Hepatocyte (in vitro differentiated cells): ENCODE measurements at regions not wholly inside any gene's neighbourhood (a gene's known extent, or its start where the extent isn't known, plus 50 kb on each side); places are given as distances from the start of the nearest gene placed in this dataset.

ENCODE experiments used
- DNase-seq: peaks from one replicate; pipeline ENCODE4 v3.0.0-alpha.2; 2016; ENCODE audit warnings: low spot score
- H2AFZ ChIP-seq: fragments of 200-600 bp; sonication (generic); 2 replicates; pipeline ENCODE4 v1.6.0; 2016; ENCODE audit warnings: antibody characterized with exemption, mild to moderate bottlenecking
- H3K27ac ChIP-seq: fragments of 200-600 bp; sonication (generic); 2 replicates; pipeline ENCODE4 v1.5.1; 2016; ENCODE audit warnings: mild to moderate bottlenecking
- H3K27me3 ChIP-seq: fragments of 200-600 bp; sonication (generic); 2 replicates; pipeline ENCODE4 v1.6.1; 2016
- H3K36me3 ChIP-seq: fragments of 200-600 bp; sonication (generic); replicated peaks from 2 replicates; pipeline ENCODE4 v1.5.1; 2016; ENCODE audit warnings: low read depth; ENCODE audit not compliant: insufficient read depth
- H3K4me1 ChIP-seq: fragments of 200-600 bp; sonication (generic); 2 replicates; pipeline ENCODE4 v1.5.1; 2016; ENCODE audit warnings: mild to moderate bottlenecking, moderate library complexity; ENCODE audit not compliant: insufficient read depth
- H3K4me2 ChIP-seq: fragments of 200-600 bp; sonication (generic); 2 replicates; pipeline ENCODE4 v1.6.0; 2016
- H3K4me3 ChIP-seq: fragments of 200-600 bp; sonication (generic); 2 replicates; pipeline ENCODE4 v1.5.1; 2016; ENCODE audit warnings: mild to moderate bottlenecking
- H3K79me2 ChIP-seq: fragments of 200-600 bp; sonication (generic); 2 replicates; pipeline ENCODE4 v1.6.0; 2017; ENCODE audit warnings: mild to moderate bottlenecking
- H3K9me2 ChIP-seq: fragments of 200-600 bp; sonication (generic); replicated peaks from 2 replicates; pipeline ENCODE4 v1.6.0; 2017; ENCODE audit warnings: mild to moderate bottlenecking; ENCODE audit not compliant: insufficient read depth
- H3K9me3 ChIP-seq: fragments of 200-600 bp; sonication (generic); 2 replicates; pipeline ENCODE4 v1.5.1; 2016; ENCODE audit warnings: low read depth, mild to moderate bottlenecking
- H4K20me1 ChIP-seq: fragments of 200-600 bp; sonication (generic); 2 replicates; pipeline ENCODE4 v1.6.0; 2016; ENCODE audit warnings: mild to moderate bottlenecking; ENCODE audit not compliant: insufficient read depth, poor library complexity, severe bottlenecking
- CTCF ChIP-seq: fragments of 200-600 bp; sonication (generic); IDR thresholded peaks from 2 replicates; pipeline ENCODE4 v1.5.1; 2016; ENCODE audit warnings: antibody characterized with exemption, mild to moderate bottlenecking; ENCODE audit not compliant: poor library complexity
- EZH2 ChIP-seq: fragments of 200-600 bp; sonication (generic); IDR thresholded peaks from 2 replicates; pipeline ENCODE4 v1.6.1; 2016; ENCODE audit warnings: antibody characterized with exemption, mild to moderate bottlenecking, borderline replicate concordance
- EZH2phosphoT487 ChIP-seq: fragments of 200-600 bp; sonication (generic); IDR thresholded peaks from one replicate; pipeline ENCODE4 v1.6.1; 2018; ENCODE audit warnings: antibody characterized with exemption, mild to moderate bottlenecking, low read depth, moderate library complexity; ENCODE audit not compliant: unreplicated experiment, severe bottlenecking
- WGBS: methylation state at CpG from one replicate; pipeline ENCODE4 v1.1.6; 2016; ENCODE audit warnings: low lambda C conversion rate; ENCODE audit errors: missing lambda C conversion rate; 5-methylcytosine and 5-hydroxymethylcytosine counted together

- TF ChIP-seq EZH2 (no peak), CTCF (no peak), EZH2phosphoT487 (no peak)
- no peaks in the 10 kb centered on the region for H3K36me3 ChIP-seq
- H3K27me3 ChIP-seq, result no peaks in the 10 kb centered on the region
Observed at GRCh38 chr18:53639687-53640086, 584.8 kb downstream of the MBD2 start.

GRCh38 chr18:53629337-53629736 lies 595.1 kb downstream of the MBD2 start:
- H3K4me1 ChIP-seq, result no peaks in the 10 kb centered on the region
- no peak for DNase-seq
- no peaks in the 10 kb centered on the region for H4K20me1 ChIP-seq
- H3K27me3 ChIP-seq, result no peaks in the 10 kb centered on the region
- H3K9me2 ChIP-seq, result no peaks in the 10 kb centered on the region
- TF ChIP-seq EZH2phosphoT487, result no peak
- no peak for TF ChIP-seq CTCF
- no peak for TF ChIP-seq EZH2
- H2AFZ ChIP-seq, result no peak overlapping the region
- H3K4me2 ChIP-seq, result no peak overlapping the region
- H3K79me2 ChIP-seq, result no peaks in the 10 kb centered on the region
- 92% methylated on average over 1 of the region's 1 CpG for WGBS
- no peaks in the 10 kb centered on the region for H3K36me3 ChIP-seq
- no peaks in the 10 kb centered on the region for H3K9me3 ChIP-seq
- H3K4me3 ChIP-seq, result no peak overlapping the region
- H3K27ac ChIP-seq, result no peak overlapping the region

More at GRCh38 chr18:53639687-53640086, 584.8 kb downstream of the MBD2 start:
- Histone ChIP-seq H3K4me1 (no peaks in the 10 kb centered on the region), H3K79me2 (no peaks in the 10 kb centered on the region), H3K27ac (no peak overlapping the region), H4K20me1 (no peaks in the 10 kb centered on the region), H3K9me3 (no peaks in the 10 kb centered on the region), H2AFZ (no peak overlapping the region), H3K9me2 (no peaks in the 10 kb centered on the region), H3K4me3 (no peak overlapping the region), H3K4me2 (no peak overlapping the region)
- DNase-seq, result no peak

- H3K9me2 ChIP-seq, result no peaks in the 10 kb centered on the region
- DNase-seq, result no peak
- H2AFZ ChIP-seq, result no peak overlapping the region
- no peaks in the 10 kb centered on the region for H3K36me3 ChIP-seq
- no peak overlapping the region for H3K27ac ChIP-seq
- no peaks in the 10 kb centered on the region for H3K9me3 ChIP-seq
- no peaks in the 10 kb centered on the region for H3K79me2 ChIP-seq
- no peak overlapping the region for H3K4me2 ChIP-seq
- TF ChIP-seq EZH2 (no peak), CTCF (no peak), EZH2phosphoT487 (no peak)
- H3K4me1 ChIP-seq, result no peaks in the 10 kb centered on the region
- 94% methylated on average over 25 of the region's 25 CpGs for WGBS
- H4K20me1 ChIP-seq, result no peaks in the 10 kb centered on the region
- H3K27me3 ChIP-seq, result no peaks in the 10 kb centered on the region
- no peak overlapping the region for H3K4me3 ChIP-seq
Observed at GRCh38 chr18:53625997-53626599, 598.4 kb downstream of the MBD2 start.

- Histone ChIP-seq H3K79me2 (no peaks in the 10 kb centered on the region), H3K4me1 (no peaks in the 10 kb centered on the region), H3K9me2 (no peaks in the 10 kb centered on the region), H3K4me3 (no peak overlapping the region), H2AFZ (no peak overlapping the region), H3K27ac (no peak overlapping the region), H3K4me2 (no peak overlapping the region), H3K9me3 (no peaks in the 10 kb centered on the region), H3K36me3 (no peaks in the 10 kb centered on the region), H3K27me3 (no peaks in the 10 kb centered on the region), H4K20me1 (no peaks in the 10 kb centered on the region)
- WGBS, result 96% methylated on average over 1 of the region's 1 CpG
- TF ChIP-seq CTCF, result no peak
- TF ChIP-seq EZH2, result no peak
- TF ChIP-seq EZH2phosphoT487, result no peak
- DNase-seq, result no peak
Observed at GRCh38 chr18:53610957-53611356, 613.5 kb downstream of the MBD2 start.
